HCT116 (cell line): ENCODE measurements at regions not wholly inside any gene's neighbourhood (a gene's known extent, or its start where the extent isn't known, plus 50 kb on each side); places are given as distances from the start of the nearest gene placed in this dataset.

Experiments
- ATAC-seq: fragments of 200-7000 bp; cut with Tn5 transposase; 2 replicates; pipeline ENCODE4 v1.9.1; 2020; ENCODE audit warnings: mild to moderate bottlenecking, moderate library complexity
- BruUV-seq: library from RNA; stranded (reverse); fragments of 400-500 nt; replicated peaks from 2 replicates; lab custom pipeline; 2021; lab: Mats Ljungman, UMichigan
- CTCF ChIA-PET: fragments of 300-600 bp; sonication (Branson Sonifier 250); formaldehyde crosslinking; loops from one replicate; lab custom pipeline; 2021; ENCODE audit warnings: antibody characterized with exemption; lab: Charles Lee
- POLR2A ChIA-PET: fragments of 300-600, 350-600 bp; sonication (Branson Sonifier 250); formaldehyde crosslinking; loops from one replicate; lab custom pipeline; 2021; ENCODE audit warnings: antibody characterized with exemption; lab: Charles Lee
- RAD21 ChIA-PET, 2 experiments: fragments of 300-600 bp; sonication (Branson Sonifier 250); formaldehyde crosslinking; loops; one replicate each; lab custom pipeline; 2023; ENCODE audit warnings: low total read pairs in 2 of 2; ENCODE audit not compliant: uncharacterized antibody in 2 of 2, unreplicated experiment in 2 of 2, low non-redundant PET in 1 of 2; lab: Charles Lee
- DNase-seq: peaks from one replicate; pipeline ENCODE4 v3.0.0-alpha.2; 2010; ENCODE audit warnings: low read depth, low spot score
- H2AFZ ChIP-seq: fragments of 200-600 bp; shearing (Covaris generic), sonication (generic); 2 replicates; pipeline ENCODE4 v1.6.1; 2017; ENCODE audit warnings: low read depth, mixed run types, mixed read lengths, antibody characterized with exemption, low read length; ENCODE audit not compliant: poor library complexity, severe bottlenecking
- H3K27ac ChIP-seq: 2 replicates; pipeline ENCODE4 v1.5.1; 2012; ENCODE audit warnings: low read depth, low read length
- H3K27me3 ChIP-seq: fragments of 200-600 bp; sonication (generic); 2 replicates; pipeline ENCODE4 v1.6.1; 2016; ENCODE audit warnings: mixed run types, low read length, mixed read lengths; ENCODE audit not compliant: insufficient read depth
- H3K36me3 ChIP-seq, 2 experiments: fragments of 200-500 bp in 1 of 2; fragments of 200-600 bp in 1 of 2; sonication (Bioruptor generic) in 1 of 2; sonication (generic) in 1 of 2; 2 replicates each; pipeline versions ENCODE4 v1.5.1 to v1.6.1; 2014 to 2016; ENCODE audit warnings: low read length in 2 of 2, inconsistent platforms in 1 of 2, mixed read lengths in 1 of 2, mixed run types in 1 of 2; ENCODE audit not compliant: insufficient read depth in 2 of 2, control insufficient read depth in 1 of 2
- H3K4me1 ChIP-seq, 2 experiments: fragments of 200-600 bp in 1 of 2; sonication (generic) in 1 of 2; 2 replicates each; pipeline versions ENCODE4 v1.5.1 to v1.6.1; 2012 to 2017; ENCODE audit warnings: low read length in 2 of 2, inconsistent platforms in 1 of 2, mild to moderate bottlenecking in 1 of 2, mixed read lengths in 1 of 2, mixed run types in 1 of 2, moderate library complexity in 1 of 2; ENCODE audit not compliant: insufficient read depth in 2 of 2, control insufficient read depth in 1 of 2
- H3K4me2 ChIP-seq: fragments of 200-600 bp; sonication (generic); 2 replicates; pipeline ENCODE4 v1.6.1; 2017; ENCODE audit warnings: mixed run types, low read length, mixed read lengths
- H3K4me3 ChIP-seq, 2 experiments: fragments of 200-600 bp in 1 of 2; sonication (generic) in 1 of 2; replicated peaks in 1 of 2; 2 replicates each; pipeline ENCODE4 v1.5.1; 2011 to 2016; ENCODE audit warnings: low read length in 2 of 2, control low read depth in 1 of 2, low read depth in 1 of 2, mild to moderate bottlenecking in 1 of 2, mixed read lengths in 1 of 2, mixed run types in 1 of 2
- H3K79me2 ChIP-seq: fragments of 200-600 bp; sonication (generic); 2 replicates; pipeline ENCODE4 v1.6.1; 2017; ENCODE audit warnings: mild to moderate bottlenecking, mixed run types, low read length, moderate library complexity, mixed read lengths; ENCODE audit not compliant: insufficient read depth
- H3K9ac ChIP-seq: fragments of 200-600 bp; sonication (generic); 2 replicates; pipeline ENCODE4 v1.6.1; 2016; ENCODE audit warnings: low read length, mixed read lengths
- H3K9me2 ChIP-seq: fragments of 200-600 bp; sonication (generic), shearing (Covaris generic); 2 replicates; pipeline ENCODE4 v1.6.1; 2017; ENCODE audit warnings: mixed run types, mild to moderate bottlenecking, moderate library complexity; ENCODE audit not compliant: insufficient read depth
- H3K9me3 ChIP-seq, 2 experiments: fragments of 200-500 bp in 1 of 2; fragments of 200-600 bp in 1 of 2; sonication (Bioruptor generic) in 1 of 2; sonication (generic) in 1 of 2; 2 replicates each; pipeline ENCODE4 v1.6.1; 2014 to 2017; ENCODE audit warnings: low read length in 2 of 2, mixed read lengths in 2 of 2, inconsistent platforms in 1 of 2, low read depth in 1 of 2, mild to moderate bottlenecking in 1 of 2, mixed run types in 1 of 2, moderate library complexity in 1 of 2; ENCODE audit not compliant: control insufficient read depth in 1 of 2, insufficient read depth in 1 of 2
- H4K20me1 ChIP-seq: fragments of 200-600 bp; sonication (generic), shearing (Covaris generic); 2 replicates; pipeline ENCODE4 v1.6.1; 2017; ENCODE audit warnings: mixed run types, mild to moderate bottlenecking, moderate library complexity; ENCODE audit not compliant: insufficient read depth
- CEBPB ChIP-seq: IDR thresholded peaks from 2 replicates; pipeline ENCODE4 v1.6.1; 2012; ENCODE audit warnings: low read depth
- EZH2 ChIP-seq: fragments of 200-600 bp; sonication (generic); IDR thresholded peaks from 2 replicates; pipeline ENCODE4 v1.6.1; 2017; ENCODE audit warnings: antibody characterized with exemption, mixed run types
- EZH2phosphoT487 ChIP-seq: fragments of 200-600 bp; IDR thresholded peaks from 2 replicates; pipeline ENCODE4 v1.6.1; 2018; ENCODE audit warnings: antibody characterized with exemption, borderline replicate concordance
- FOSL1 ChIP-seq: IDR thresholded peaks from 2 replicates; pipeline ENCODE4 v1.6.1; 2012; ENCODE audit warnings: low read depth
- JUND ChIP-seq: IDR thresholded peaks from 2 replicates; pipeline ENCODE4 v1.6.1; 2012
- POLR2A ChIP-seq: IDR thresholded peaks from 2 replicates; pipeline ENCODE4 v1.7.0; 2011; ENCODE audit warnings: borderline replicate concordance; ENCODE audit not compliant: insufficient read depth, insufficient read length; ENCODE audit errors: extremely low read depth
- POLR2AphosphoS5 ChIP-seq: IDR thresholded peaks from 2 replicates; pipeline ENCODE4 v1.6.1; 2011; ENCODE audit warnings: mild to moderate bottlenecking, low read depth, low read length, moderate library complexity
- SP1 ChIP-seq: IDR thresholded peaks from 2 replicates; pipeline ENCODE4 v1.6.1; 2012; ENCODE audit warnings: low read depth
- YY1 ChIP-seq: IDR thresholded peaks from 2 replicates; pipeline ENCODE4 v1.6.1; 2011; ENCODE audit warnings: low read length, low read depth, moderate library complexity, mild to moderate bottlenecking; ENCODE audit not compliant: insufficient replicate concordance; ENCODE audit errors: extremely low read depth
- ZNF274 ChIP-seq: fragments of 200-500 bp; sonication (Bioruptor generic); IDR thresholded peaks from 2 replicates; pipeline ENCODE4 v1.6.1; 2014; ENCODE audit warnings: mild to moderate bottlenecking, low read depth, low read length, inconsistent platforms
- intact Hi-C: fragments of 100-400 bp; cut with micrococcal nuclease; formaldehyde crosslinking; loops from 2 replicates; pipeline ENCODE4 v1.10.0; 2022
- TF ChIP-seq, protein P1 (sequence below): IDR thresholded peaks from 2 replicates; pipeline ENCODE4 v1.6.1; 2011; ENCODE audit warnings: mild to moderate bottlenecking, low read length, moderate library complexity; ENCODE audit not compliant: insufficient replicate concordance; ENCODE audit errors: extremely low read depth
- TF ChIP-seq, protein P2 (sequence below): IDR thresholded peaks from 2 replicates; pipeline ENCODE4 v1.6.1; 2012
- TF ChIP-seq, protein P3 (sequence below): IDR thresholded peaks from 2 replicates; pipeline ENCODE4 v1.6.1; 2012; ENCODE audit warnings: low read depth

DNA sequence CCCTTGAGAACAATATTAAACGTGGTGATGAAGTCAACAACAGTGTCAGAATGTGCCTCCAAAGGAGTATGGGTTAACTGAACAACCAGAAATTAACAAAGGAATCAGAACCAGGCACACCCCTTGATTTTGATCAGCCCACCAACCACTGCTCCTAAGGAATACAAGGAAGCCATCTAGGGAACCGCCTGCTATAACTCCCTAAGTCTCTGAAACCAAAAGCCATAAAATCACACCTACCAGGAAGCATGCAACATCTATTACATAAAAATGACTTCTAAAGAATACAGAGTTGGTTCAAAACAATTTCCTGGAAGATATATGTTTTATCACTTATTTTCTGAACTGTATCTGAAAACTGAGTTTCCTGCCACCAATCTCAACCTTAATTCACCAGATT is 360.0 kb downstream of the EPHA4 start:
- intact Hi-C loops, result no loop called here
- DNase-seq (no peak), ATAC-seq (no peak)
- Histone ChIP-seq H3K36me3 (no peaks in the 10 kb centered on the region), H2AFZ (no peak overlapping the region), H3K27me3 (peaks cover 3% of the 10 kb centered on the region; the same call in 1 of the 2 replicates), H3K4me1 (no peaks in the 10 kb centered on the region), H3K27ac (no peak overlapping the region), H3K4me3 (no peak overlapping the region), H4K20me1 (no peaks in the 10 kb centered on the region), H3K4me2 (no peak overlapping the region), H3K9me3 (no peaks in the 10 kb centered on the region), H3K79me2 (no peaks in the 10 kb centered on the region), H3K9me2 (no peaks in the 10 kb centered on the region), H3K9ac (no peak overlapping the region)
- POLR2A ChIA-PET, result no interaction called here
- TF ChIP-seq YY1 (no peak), SP1 (no peak), CEBPB (no peak), ZNF274 (no peak), FOSL1 (no peak), EZH2 (no peak), POLR2A (no peak), JUND (no peak), EZH2phosphoT487 (no peak), POLR2AphosphoS5 (no peak)
- TF ChIP-seq, protein P1, sequence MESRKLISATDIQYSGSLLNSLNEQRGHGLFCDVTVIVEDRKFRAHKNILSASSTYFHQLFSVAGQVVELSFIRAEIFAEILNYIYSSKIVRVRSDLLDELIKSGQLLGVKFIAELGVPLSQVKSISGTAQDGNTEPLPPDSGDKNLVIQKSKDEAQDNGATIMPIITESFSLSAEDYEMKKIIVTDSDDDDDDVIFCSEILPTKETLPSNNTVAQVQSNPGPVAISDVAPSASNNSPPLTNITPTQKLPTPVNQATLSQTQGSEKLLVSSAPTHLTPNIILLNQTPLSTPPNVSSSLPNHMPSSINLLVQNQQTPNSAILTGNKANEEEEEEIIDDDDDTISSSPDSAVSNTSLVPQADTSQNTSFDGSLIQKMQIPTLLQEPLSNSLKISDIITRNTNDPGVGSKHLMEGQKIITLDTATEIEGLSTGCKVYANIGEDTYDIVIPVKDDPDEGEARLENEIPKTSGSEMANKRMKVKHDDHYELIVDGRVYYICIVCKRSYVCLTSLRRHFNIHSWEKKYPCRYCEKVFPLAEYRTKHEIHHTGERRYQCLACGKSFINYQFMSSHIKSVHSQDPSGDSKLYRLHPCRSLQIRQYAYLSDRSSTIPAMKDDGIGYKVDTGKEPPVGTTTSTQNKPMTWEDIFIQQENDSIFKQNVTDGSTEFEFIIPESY, result no peak
- TF ChIP-seq, protein P2, sequence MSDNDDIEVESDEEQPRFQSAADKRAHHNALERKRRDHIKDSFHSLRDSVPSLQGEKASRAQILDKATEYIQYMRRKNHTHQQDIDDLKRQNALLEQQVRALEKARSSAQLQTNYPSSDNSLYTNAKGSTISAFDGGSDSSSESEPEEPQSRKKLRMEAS, result no peak
- TF ChIP-seq, protein P3, sequence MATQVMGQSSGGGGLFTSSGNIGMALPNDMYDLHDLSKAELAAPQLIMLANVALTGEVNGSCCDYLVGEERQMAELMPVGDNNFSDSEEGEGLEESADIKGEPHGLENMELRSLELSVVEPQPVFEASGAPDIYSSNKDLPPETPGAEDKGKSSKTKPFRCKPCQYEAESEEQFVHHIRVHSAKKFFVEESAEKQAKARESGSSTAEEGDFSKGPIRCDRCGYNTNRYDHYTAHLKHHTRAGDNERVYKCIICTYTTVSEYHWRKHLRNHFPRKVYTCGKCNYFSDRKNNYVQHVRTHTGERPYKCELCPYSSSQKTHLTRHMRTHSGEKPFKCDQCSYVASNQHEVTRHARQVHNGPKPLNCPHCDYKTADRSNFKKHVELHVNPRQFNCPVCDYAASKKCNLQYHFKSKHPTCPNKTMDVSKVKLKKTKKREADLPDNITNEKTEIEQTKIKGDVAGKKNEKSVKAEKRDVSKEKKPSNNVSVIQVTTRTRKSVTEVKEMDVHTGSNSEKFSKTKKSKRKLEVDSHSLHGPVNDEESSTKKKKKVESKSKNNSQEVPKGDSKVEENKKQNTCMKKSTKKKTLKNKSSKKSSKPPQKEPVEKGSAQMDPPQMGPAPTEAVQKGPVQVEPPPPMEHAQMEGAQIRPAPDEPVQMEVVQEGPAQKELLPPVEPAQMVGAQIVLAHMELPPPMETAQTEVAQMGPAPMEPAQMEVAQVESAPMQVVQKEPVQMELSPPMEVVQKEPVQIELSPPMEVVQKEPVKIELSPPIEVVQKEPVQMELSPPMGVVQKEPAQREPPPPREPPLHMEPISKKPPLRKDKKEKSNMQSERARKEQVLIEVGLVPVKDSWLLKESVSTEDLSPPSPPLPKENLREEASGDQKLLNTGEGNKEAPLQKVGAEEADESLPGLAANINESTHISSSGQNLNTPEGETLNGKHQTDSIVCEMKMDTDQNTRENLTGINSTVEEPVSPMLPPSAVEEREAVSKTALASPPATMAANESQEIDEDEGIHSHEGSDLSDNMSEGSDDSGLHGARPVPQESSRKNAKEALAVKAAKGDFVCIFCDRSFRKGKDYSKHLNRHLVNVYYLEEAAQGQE, result no peak
- RAD21 ChIA-PET, result no interaction called here
- BruUV-seq, result no TSS peak
- CTCF ChIA-PET, result no interaction called here
